ENCODE measurements at regions not wholly inside any gene's neighbourhood (a gene's known extent, or its start where the extent isn't known, plus 50 kb on each side); places are given as distances from the start of the nearest gene placed in this dataset.
A peak's percentile ranks its signal among the peaks of the same experiment; 100 is the strongest.

- DNase-seq (ENCODE audit: low read depth), result no peak
These were observed 602.9 kb upstream of the ATP2B1 start for GRCh38 chr12:90311561-90311960.

GRCh38 chr12:90305379-90305778 lies 596.7 kb upstream of the ATP2B1 start:
- no peak for DNase-seq (ENCODE audit: low read depth)

DNA sequence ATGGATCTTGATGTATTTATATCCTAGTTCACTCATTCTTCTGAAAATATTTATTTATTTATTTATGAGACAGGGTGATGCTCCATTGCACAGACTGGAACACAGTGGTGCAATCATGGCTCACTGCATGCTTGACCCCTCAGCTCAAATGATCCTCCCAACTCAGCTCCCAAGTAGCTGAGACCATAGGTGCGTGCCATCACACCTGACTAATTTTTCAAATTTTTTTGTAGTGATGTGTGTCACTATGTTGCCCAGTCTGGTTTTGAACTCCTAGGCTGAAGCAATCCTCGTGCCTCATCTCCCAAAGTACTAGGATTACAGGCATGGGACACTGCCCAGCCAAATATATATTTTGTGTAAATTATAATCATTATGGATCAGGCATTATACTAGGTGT lies 595.6 kb upstream of the ATP2B1 start:
- no peak for DNase-seq (ENCODE audit: low read depth)

GRCh38 chr12:90303771-90304170 lies 595.1 kb upstream of the ATP2B1 start:
- no peak for DNase-seq (ENCODE audit: low read depth)

- no peak for DNase-seq (ENCODE audit: low read depth)
These were observed 593.0 kb upstream of the ATP2B1 start for GRCh38 chr12:90301561-90302133.

- no peak for DNase-seq (ENCODE audit: low read depth)
These were observed 592.5 kb upstream of the ATP2B1 start for GRCh38 chr12:90301095-90301494.

GRCh38 chr12:90299666-90300065 lies 591.0 kb upstream of the ATP2B1 start:
- no peak for DNase-seq (ENCODE audit: low read depth)

GRCh38 chr12:90299121-90299520 lies 590.5 kb upstream of the ATP2B1 start:
- DNase-seq (ENCODE audit: low read depth), result peak; percentile 48

DNA sequence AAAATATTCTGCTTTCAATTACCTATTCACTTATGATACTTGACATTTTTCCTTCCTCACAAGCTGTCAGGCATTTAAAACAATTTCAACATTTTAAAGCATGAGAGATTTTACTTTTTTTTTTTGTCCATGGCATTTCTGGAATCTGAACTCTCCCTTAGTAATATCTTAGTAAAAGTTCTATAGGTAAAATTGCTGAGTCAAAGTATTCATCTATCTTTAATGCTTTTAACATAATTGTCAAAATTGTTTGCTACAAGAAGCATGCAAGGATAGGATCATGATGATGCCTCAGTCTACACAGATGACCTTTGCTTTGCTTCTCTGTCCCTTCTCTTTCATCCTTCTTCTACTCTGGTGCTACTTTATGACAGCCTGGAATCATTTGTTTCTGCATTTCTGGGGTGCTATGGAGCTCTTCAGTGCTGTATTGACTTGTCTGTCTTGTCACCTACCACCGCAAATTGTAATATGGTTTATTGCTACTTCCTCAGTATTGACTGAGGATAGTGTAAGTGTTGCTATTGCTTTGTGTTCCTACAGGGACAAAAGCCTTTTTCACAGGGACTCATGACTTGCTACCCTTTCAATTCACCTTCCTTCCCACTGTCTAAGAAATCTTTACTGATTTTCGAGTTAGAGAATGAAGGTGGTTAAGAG lies 589.8 kb upstream of the ATP2B1 start:
- DNase-seq (ENCODE audit: low read depth), result no peak

DNA sequence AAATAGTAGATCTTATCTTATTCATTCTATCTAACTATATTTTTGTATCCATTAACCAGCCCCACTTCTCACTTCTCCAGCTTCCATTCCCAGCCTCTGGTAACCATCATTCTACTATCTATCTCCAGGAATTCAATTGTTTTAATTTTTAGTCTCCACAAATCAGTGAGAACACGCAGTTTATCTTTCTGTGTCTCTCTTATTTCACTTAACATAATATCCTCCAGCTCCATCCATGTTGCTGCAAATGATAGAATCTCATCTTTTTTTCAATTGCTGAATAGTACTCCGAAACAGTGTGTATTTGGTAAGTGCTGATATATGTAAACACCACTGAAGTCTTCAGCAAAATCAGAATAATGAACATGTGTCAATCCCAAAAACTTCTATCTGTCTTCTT lies 587.2 kb upstream of the ATP2B1 start:
- DNase-seq (ENCODE audit: low read depth), result no peak

GRCh38 chr12:90292183-90292582 lies 583.5 kb upstream of the ATP2B1 start:
- DNase-seq (ENCODE audit: low read depth), result no peak

GRCh38 chr12:90290980-90291975 lies 582.6 kb upstream of the ATP2B1 start:
- DNase-seq (ENCODE audit: low read depth), result no peak

DNA sequence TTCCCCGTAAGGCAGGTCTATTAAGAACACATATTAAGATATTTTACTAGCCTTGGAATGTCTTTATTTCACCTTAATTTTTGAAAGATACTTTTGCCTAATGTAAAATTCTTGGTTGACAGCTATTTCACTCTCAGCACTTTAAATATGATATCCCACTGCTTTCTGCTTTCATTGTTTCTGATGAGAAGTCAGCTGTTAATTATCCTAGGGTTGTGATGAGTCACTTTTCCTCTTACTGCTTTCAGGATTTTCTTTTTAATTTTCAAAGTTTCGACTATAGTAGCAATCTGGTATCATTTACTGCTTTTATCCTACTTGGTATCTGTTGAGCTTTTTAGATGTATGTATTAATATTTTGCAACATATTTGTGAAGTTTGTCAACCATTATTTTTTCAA lies 578.9 kb upstream of the ATP2B1 start:
- DNase-seq (ENCODE audit: low read depth), result no peak

DNA sequence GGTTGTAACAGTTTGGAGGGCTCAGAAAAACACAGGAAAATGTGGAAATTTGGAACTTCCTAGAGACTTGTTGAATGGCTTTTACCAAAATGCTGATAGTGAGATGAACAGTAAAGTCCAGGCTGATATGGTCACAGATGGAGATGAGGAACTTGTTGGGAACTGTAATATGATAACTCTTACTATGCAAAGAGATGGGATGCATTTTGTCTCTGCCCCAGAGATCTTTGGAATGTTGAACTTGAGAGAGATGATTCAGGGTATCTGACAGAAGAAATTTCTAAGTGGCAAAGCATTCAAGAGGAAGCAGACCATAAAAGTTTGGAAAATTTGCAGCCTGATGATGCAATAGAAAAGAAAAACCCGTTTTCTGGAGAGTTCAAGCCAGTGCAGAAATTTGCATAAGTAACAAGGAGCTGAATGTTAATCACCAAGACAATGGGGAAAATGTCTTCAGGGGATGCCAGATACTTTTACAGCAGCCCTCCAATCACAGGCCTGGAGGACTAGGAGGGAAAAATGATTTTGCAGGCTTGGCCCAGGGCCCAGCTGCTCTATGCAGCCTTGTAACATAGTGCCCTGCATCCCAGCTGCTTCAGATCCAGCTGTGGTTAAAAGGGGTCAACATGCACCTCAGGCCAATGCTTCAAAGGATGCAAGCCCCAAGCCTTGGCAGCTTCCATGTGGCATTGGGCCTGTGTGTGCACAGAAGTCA lies 572.7 kb upstream of the ATP2B1 start:
- DNase-seq (ENCODE audit: low read depth), result no peak

DNA sequence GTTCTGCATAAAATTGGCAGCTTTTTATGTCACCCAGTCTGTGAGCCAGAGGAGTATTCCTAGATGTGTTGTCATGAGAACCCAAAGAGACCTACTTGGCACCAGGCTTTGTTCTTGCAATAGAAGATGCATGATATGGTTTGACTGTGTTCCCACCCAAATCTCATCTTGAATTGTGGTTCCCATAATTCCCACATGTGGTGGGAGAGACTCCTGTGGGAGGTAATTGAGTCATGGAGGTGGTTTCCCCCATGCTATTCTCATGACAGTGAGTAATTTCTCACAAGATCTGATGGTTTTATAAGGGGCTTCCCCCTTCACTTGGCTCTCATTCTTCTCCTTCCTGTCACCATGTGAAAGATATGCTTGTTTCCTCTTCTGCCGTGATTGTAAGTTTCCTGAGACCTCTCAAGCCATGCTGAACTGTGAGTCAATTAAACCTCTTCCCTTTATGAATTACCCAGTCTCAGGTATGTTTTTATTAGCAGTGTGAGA lies 572.0 kb upstream of the ATP2B1 start:
- DNase-seq (ENCODE audit: low read depth), result peak; percentile 86

- DNase-seq (ENCODE audit: low read depth), result peak; percentile 31
These were observed 571.4 kb upstream of the ATP2B1 start for GRCh38 chr12:90280033-90280432.

- DNase-seq (ENCODE audit: low read depth), result no peak
These were observed 566.5 kb upstream of the ATP2B1 start for GRCh38 chr12:90275088-90275487.

GRCh38 chr12:90274407-90274806 lies 565.8 kb upstream of the ATP2B1 start:
- no peak for DNase-seq (ENCODE audit: low read depth)

DNA sequence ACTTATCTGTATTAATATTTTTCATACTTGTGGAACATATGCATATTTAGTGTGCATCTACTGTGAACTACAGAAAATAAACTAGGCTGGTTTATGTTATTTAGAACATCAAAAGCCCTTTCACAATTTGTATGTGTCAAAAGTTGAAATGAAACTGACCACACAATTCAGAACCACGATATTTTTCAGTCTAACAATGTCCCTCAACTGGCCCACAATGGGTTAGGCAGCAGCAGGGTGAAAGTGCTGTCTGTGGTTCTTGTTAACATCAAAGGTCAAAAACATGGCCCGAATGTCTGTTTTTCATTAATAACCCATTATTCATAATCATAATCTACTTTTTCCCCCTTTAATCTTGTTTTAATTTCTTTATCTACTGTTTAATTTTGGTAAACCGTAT lies 559.9 kb upstream of the ATP2B1 start:
- no peak for DNase-seq (ENCODE audit: low read depth)

- peak; percentile 50 for DNase-seq (ENCODE audit: low read depth)
These were observed 553.6 kb upstream of the ATP2B1 start for GRCh38 chr12:90262251-90262650.

DNA sequence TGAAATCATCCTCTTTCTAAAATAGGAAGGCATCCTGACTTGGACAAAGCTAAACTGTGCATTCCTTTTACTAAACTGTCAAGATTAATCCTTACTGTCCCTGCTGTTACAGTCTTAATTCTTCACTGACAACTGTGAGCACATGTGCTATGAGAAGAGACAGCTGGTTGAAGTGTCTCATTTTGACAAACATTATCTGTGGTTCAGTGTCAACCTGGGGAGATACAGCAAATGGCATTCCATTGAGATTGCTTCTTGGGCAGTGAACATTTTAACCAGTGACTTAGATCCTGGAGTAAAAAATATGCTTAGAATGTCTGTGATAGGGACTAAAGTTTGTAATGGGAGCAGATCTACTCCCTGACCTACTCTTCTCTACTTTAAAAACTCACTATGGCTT lies 552.6 kb upstream of the ATP2B1 start:
- DNase-seq (ENCODE audit: low read depth), result peak; percentile 35

GRCh38 chr12:90260136-90260535 lies 551.5 kb upstream of the ATP2B1 start:
- no peak for DNase-seq (ENCODE audit: low read depth)
